Activated CD8-positive, alpha-beta memory T cell treated with anti-CD3 and anti-CD28 coated beads, Interleukin-2, amount 50 U/mL, for 24 hours (primary cell): ENCODE measurements at regions not wholly inside any gene's neighbourhood (a gene's known extent, or its start where the extent isn't known, plus 50 kb on each side); places are given as distances from the start of the nearest gene placed in this dataset.

Source experiments
- DNase-seq: peaks from one replicate; pipeline ENCODE4 v3.0.0-alpha.2; 2020; ENCODE audit errors: extremely low read depth

- no peak for DNase-seq
These were observed 451.7 kb upstream of the ZMIZ1 start for GRCh38 chr10:78617115-78617514.

GRCh38 chr10:78617631-78618030 lies 451.1 kb upstream of the ZMIZ1 start:
- no peak for DNase-seq

DNA sequence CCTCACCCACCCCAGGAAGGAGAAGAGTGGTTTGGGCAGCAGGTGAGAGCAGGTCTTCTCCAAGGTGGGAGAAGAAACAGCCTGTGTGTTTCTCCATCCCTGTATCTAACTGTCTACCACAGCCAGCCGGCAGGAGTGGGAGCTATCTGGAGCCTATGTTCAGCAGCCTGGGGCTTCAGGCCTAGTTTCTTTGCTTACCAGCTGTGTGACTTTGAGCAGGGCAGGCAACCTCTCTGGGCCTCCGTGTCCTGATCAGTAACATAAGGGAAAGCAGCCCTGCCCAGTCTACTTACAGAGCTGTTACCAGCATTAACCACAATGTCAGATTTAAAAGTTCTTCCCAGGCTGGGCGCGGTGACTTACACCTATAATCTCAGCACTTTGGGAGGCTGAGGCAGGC lies 450.7 kb upstream of the ZMIZ1 start:
- DNase-seq, result no peak

DNA sequence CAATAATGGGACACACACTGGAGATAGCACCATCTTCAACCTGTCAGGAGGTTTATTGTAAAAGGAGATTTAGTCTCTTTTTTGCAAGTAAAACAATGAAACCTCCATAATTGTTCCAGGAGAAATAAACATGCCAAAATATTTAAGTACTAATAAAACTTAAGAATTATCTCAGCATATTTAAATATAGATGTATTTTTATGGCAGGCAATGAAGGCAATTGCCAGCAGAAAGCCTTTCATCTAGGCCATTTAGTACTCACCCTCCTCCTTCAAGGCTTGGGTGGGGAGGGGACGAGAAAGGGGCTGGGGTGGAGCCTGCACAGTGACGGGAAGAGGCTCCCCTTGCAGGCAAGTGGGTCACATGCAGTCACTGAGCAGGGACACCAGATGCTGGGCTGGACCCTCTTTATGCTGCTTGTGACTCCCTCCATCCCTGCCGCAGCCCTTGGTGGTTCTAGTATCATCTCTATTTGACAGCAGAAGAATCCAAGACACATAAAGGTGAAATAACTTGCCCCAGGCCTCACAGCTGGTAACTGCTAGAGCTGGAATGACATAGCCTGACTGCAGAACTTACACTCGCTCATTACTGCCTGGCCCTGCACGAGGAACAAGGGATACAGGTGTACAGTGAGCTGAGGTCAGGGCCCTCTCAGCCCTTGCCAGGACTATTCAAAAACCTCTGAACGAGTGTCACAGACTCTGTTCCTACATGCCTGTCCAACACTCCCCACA lies 449.5 kb upstream of the ZMIZ1 start:
- no peak for DNase-seq

DNA sequence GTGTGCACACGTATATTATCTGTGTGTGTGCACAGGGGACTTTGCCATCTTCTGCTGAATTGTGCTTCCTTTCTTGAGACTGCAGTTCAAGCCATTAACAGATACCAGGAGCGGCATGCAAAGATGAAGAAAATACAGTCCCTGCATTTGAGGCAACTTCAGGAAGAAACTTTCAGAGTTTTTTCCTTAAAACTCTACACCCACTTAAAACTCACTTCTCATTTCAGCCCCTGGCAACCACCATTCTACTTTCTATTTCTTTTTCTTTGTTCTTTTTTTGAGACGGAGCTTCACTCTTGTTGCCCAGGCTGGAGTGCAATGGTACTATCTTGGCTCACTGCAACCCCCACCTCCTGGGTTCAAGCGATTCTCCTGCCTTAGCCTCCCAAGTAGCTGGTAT lies 448.9 kb upstream of the ZMIZ1 start:
- no peak for DNase-seq

- no peak for DNase-seq
These were observed 447.6 kb upstream of the ZMIZ1 start for GRCh38 chr10:78620985-78621799.

DNA sequence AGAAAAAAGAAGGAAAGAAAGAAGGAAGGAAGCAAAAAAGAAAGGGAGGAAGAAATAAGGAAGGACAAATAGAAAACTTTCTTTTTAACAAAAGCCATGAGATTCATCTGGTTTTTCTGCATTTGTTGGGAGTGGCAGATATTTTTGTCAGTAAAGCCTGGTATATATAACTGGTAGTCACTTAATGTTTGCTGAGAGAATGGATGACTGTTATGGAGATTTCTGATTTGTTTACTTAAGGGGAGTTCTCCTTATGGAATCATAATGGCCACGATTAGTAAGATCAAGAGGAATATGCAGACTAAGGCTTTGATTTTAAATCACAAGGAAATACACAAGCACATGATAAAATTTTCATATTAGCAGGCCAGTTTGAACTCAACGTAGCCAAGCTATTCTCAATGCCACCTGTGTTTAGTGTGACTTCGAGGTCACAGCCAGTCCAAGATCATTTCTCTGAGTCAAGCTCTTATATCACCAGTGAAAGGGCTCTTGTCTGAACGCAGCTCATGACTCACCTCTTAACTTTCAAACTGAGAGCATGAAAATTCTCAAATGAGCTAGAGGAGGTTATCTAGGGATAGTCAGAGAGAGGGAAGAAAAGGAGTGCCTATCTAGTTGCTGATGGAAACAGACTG lies 445.1 kb upstream of the ZMIZ1 start:
- no peak for DNase-seq

DNA sequence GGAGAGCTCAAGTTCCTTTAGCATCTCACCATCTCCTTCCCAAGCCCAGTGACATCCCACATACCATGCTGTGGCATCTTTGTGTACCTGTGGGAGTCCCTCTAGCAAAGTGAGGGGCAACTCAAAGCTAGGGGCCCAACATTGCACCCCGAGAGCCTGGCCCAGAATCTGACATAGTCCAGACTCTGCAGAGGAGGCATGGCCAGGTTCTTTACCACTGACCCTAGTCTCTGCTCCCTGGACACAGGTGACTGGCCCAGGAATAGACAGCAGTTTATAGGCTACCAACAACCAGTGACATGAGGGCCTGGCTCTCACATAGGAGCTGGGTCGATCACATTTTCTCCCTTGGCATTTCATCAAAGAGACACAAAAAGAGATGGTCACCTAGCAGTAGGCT lies 444.0 kb upstream of the ZMIZ1 start:
- no peak for DNase-seq

GRCh38 chr10:78626471-78626870 lies 442.3 kb upstream of the ZMIZ1 start:
- DNase-seq, result no peak

GRCh38 chr10:78627254-78627795 lies 441.4 kb upstream of the ZMIZ1 start:
- no peak for DNase-seq

DNA sequence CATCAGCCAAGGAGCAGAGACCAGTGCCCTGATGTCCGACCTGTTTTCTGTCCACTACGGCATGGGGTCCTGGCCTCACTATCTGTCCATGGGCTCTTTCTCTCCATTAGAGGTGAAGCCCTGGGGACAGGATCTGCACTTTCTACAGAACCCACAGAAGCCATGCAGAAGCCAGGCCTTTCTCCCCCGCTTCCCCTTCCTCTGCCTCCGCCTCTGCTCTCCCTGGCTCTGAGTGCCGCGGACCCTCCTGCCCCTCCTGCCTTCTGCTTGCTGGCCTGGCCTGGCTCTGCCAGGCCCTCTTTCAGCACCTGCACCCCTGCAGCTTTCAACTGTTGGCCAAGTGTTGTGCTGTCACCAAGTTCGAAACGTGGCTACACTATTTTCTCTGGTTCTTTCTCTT lies 439.8 kb upstream of the ZMIZ1 start:
- no peak for DNase-seq

GRCh38 chr10:78629773-78630172 lies 439.0 kb upstream of the ZMIZ1 start:
- DNase-seq, result no peak

GRCh38 chr10:78630944-78631838 lies 437.6 kb upstream of the ZMIZ1 start:
- DNase-seq, result no peak

DNA sequence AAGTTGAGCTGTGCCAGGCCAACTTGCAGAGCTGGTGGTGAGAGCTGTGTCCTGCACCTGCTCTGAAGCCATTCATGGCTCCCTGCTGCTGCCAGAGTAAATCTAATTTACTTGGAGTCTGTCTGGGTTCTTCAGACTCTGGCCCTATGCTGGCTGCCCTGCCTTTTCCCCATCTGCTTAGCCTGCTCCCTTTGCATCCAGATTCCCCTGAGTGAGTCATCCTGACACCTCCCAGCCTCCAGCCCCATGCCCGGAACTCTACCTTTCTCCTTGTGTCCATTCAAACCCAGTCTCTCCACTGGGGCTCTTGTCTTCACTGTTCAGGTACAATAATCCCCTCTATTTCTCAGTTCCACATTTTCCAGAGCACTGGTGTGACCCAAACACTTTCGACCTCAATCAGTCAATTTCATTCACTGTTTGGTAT lies 434.4 kb upstream of the ZMIZ1 start:
- no peak for DNase-seq

DNA sequence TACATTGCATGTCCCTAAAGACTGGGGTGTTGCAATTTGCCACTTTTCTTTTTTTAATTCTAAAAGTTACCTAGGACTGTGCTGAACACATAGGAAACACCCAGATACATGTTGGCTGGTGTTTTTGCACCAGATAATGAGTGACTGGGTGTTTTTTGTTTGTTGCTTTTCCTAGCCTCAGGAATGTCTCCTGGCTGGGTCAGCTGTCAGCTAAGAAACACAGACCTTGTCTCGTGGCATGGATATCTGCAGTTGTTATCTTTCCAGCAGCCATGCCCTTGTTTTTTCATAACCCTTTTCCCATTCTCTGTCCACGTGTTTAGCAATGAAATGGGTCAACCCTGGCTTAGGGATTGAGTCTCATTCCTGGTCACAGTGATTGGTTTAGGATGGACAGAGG lies 433.9 kb upstream of the ZMIZ1 start:
- DNase-seq, result no peak

- DNase-seq, result no peak
These were observed 429.1 kb upstream of the ZMIZ1 start for GRCh38 chr10:78639629-78640028.

DNA sequence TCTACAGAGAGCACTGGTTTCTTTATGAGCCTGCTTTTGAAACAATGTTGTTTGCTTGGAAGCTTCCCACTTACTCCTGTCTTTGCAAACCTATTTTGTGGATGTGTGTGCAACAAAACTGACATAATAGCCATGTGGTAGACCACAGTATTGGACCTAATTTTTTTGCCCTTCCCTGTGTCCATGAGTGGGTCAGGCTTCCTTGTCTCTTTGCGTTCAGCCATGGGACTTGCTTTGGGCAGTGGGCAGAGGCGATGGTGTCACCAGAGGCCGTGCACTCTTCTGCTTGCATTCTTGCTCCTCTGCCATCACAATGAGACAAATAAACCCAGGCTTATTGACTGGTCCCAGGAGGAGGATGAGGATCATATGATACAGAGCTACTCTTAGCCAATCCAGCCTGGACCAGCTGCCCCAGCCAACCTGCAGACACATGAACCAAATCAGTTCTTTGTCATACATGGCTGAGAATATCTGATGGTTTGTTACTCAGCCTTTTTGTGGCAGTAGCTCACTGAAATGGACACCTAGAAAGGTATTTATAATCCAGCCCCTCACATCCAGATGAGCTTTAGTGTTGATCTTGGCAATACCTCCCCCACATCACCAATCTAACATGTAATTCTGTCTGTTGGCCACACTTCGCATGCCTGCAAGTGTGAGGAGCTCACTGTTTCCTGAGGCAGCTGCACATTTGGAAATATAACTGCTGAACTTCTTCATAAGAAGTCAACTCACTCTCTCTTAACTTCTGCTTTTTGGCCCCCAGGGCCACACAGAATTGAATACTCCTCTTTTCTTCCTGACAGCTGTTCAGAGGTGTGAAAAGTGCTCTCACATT lies 427.8 kb upstream of the ZMIZ1 start:
- no peak for DNase-seq

DNA sequence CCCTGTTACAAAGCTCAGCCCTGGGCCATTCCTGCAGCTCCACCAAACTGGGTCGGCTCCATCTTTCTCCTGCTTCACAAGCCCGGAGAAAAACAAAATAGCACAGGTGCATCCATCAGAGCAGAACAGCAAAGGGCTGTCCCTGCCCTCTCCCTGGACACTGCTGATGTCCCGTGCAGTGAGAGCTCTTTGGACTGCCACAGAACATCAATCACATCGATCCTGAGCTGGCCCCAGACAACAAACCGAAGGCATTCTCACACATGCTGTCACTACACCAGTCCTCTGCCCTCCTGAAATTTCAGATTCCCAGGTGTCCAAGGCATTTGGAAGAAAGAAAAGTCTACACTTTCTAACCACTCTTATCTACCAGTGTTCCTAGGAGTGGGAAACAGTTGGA lies 427.1 kb upstream of the ZMIZ1 start:
- no peak for DNase-seq

DNA sequence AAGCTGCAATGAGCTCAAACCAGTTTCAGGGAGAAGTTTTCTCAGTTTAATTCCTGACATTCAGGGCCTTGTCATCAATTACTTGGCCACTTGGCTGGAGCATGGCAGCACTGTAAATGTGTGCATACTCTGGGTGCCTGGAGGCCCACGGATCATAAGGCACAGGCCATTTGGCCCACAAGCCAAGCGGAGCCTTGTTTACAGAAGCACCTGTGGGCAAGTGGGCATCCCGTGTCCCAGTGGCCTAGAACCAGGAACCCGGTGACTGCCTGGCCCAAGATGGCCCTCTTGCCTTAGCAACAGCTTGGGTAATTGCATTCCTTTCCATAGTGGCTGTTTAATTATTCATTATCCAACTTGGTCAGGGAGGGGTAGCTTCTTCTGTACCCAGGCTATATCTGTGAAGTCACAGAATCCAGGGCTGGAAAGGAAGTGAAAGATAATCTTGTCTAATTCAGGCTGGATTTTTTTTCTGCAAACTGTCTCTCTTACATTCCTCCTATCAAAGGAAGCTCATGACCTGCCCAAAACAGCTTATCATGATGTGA lies 426.4 kb upstream of the ZMIZ1 start:
- no peak for DNase-seq

DNA sequence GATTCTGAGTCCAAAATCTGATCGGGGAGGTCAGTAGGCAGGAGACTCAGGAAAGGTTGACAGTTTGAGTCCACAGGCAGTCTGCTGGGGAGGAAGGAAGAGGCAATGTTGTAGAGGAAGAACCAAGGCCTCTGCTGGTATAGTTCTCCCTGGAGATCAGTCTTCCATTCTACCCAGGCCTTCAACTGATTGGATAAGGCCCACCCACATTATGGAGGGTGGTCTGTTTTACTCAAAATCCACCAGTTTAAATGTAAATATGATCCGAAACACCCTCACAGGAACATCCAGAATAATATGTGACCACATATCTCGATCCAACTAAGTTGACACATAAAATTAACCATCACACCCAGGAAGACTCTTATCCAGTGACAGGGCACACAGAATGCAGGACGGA lies 425.3 kb upstream of the ZMIZ1 start:
- no peak for DNase-seq
